Midbrain (tissue), 1 donor: ENCODE measurements at regions not wholly inside any gene's neighbourhood (a gene's known extent, or its start where the extent isn't known, plus 50 kb on each side); places are given as distances from the start of the nearest gene placed in this dataset.

Experiments
- DNase-seq: peaks from one replicate; lab custom pipeline; 2025; lab: John Stamatoyannopoulos, UW

DNA sequence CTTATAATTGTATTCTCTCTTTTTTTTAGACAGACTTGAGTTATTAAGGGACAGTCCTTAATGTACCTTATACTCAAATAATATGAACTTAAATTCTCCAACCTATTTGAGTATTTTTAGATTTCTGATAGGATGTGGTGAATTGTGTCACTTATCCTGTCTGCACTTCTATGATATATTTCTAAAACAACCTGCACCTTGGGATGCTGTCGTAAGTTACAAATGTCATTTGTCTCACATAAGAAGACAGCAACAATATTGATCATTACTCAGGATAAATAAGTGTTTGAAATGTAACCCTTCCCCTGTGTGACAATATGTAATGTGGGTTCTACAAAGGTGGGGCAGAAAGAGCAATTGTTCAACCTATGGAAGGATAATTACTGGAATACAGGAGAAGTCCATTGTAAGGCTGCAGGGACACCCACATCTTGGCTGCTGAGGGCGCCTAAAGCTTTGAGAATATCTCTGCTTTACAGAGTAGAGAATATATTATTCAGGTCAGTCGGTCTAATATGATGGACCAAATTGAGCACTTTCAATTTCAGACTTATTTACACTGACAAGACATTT is 236.9 kb upstream of the PRR20A start:
- no peak for DNase-seq

- no peak for DNase-seq
Measured at GRCh38 chr13:56906909-56907308, 233.8 kb upstream of the PRR20A start.

DNA sequence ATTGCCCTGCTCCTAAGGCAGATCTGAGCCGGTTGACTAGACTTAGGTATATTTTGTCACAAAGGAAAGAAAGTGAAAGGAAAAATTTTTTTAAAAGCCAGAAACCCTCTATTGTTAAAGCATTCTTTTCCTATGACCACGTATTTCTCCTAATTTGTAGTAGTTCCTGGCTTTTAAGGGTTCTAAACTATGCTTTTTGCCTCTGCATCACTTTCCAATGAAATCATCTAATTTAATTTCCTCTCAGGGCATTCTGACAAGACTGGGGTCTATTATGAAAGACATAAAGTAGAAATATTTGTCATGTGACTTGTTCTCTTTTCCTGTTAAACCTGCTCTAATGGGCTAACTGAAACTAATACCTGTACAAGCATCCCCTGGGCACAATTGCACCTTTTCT is 233.0 kb upstream of the PRR20A start:
- DNase-seq, result no peak

GRCh38 chr13:56909896-56910600 is 230.7 kb upstream of the PRR20A start:
- DNase-seq, result no peak

DNA sequence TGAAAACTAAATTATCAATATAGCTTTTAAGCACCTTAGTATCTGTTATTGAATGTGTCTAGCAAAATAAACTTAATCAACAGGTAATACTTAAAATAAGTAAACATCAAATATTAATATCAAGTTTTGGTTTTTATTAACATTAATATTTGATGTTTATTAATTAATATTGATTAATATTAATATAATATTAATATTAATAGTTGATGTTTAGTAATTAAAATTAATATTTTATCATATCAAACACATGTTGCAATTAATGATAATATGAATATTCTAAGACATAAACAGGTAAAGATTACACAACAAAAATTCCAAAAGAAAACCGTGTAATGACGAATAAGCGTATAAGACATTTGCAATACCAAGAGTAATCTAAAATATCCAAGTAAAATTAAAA is 222.8 kb upstream of the PRR20A start:
- no peak for DNase-seq

DNA sequence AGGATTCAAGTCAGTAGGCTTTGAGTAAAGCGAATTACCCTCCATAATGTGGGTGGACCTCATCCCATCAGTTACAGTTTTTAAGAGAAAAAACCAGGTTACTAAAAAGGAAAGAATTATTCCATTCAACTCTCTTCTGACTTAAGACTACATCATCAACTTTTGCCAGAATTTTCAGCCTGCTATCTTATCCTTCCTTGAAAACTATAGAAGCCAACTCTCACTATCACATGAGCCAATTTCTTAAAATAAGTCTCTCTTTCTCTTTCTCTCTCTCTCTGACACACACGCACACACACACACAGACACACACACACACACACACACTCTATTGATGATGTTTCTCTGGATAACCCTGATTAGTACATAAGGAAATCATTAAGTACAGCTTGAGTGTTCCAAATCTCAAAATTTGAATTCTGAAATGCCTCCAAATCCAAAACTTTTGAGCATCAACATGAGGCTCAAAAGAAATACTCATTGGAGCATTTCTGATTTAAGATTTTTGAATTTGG is 217.0 kb upstream of the PRR20A start:
- no peak for DNase-seq

DNA sequence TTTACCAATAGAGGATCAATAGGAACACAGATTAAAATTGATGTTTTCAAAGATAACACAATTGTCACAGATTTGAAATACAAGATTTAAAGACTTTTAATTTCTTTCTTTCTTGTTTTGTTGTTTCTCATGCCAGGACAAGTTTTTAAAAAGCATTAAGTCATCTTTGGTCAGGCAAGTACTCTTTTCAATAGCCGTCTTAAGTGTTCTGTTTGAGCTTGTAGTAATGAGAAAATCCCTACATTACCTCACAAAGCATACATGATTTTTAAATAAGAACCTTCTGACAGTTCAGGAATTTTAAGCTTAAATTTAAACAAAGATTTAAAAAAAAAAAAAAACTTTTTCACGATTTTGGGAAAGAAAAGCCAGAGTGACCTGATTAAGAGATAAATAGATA is 216.3 kb upstream of the PRR20A start:
- DNase-seq, result no peak

DNA sequence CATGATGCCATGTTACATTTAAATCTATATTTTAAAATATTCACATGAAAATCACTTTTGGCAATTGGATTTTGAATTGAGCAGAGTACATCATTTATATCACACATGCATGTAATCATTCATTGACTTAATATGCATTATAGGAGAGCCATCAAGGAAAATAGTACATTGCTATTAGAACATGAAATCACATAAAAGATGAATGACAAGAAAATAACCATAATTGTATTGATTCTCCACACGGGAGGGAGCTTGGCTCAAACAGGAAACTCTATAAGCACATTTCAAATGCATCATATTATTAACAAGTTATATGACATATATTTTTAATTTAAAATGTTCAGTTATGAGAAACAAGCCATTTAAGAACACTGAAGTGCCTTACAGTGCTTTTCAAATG is 208.6 kb upstream of the PRR20A start:
- no peak for DNase-seq

DNA sequence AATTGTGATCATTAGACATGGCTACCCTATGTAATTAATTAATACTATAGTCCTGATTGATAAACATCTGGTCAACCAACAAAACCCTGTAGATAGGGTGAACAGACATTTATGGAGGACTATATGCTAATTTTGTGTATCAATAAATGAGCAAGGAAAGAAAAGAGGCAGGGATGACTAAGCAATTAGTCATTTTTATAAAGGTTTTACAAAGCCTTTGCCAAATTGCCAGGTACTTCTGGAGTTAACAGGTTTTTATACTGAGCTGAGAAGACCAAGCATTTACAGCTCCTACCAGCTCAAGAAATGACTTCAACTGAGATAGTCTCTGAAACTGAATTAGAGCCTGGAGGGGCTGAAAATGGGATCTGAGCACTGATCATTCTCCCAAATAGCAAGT is 186.8 kb upstream of the PRR20A start:
- no peak for DNase-seq

- DNase-seq, result no peak
Measured at GRCh38 chr13:56975647-56976046, 165.1 kb upstream of the PRR20A start.

GRCh38 chr13:56980856-56981255 is 159.9 kb upstream of the PRR20A start:
- DNase-seq, result no peak

GRCh38 chr13:56986121-56986520 is 154.6 kb upstream of the PRR20A start:
- no peak for DNase-seq

DNA sequence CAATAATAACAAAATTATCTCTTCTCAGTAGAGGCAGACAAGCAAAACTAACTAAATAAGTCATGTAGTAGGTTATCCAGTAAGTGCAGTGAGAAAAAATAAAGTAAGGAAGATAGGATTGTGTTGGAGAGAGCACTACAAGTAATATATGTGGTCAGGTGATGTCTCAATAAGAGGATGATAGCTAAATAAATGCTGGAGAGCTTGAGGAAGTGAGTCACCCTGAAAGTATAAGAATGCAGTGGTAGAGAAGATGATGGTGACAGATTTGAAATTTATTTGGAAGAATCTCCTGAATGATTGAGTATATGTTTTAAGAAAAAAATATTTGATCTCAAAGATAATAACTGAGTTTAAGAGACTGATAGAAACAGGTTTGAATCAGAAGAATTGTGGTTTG is 152.2 kb upstream of the PRR20A start:
- no peak for DNase-seq

DNA sequence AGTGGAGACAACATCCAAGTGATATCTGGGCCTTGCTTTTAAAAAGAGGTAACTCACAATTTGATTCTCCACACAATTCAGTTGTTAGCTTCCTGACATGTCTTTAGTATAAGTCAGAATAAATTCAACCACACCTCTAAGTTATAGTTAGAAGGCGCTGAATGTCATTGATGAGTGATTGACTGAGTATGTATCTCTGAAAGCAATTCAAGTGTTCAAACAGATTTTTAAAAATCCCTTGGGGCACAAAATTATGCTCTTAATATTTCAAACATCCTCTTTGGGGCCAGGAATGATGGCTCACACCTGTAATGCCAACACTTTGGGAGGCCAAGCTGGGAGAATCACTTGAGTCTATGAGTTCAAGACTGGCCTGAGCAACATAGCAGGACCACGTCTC is 137.0 kb upstream of the PRR20A start:
- DNase-seq, result no peak

GRCh38 chr13:57017357-57017756 is 123.4 kb upstream of the PRR20A start:
- no peak for DNase-seq

DNA sequence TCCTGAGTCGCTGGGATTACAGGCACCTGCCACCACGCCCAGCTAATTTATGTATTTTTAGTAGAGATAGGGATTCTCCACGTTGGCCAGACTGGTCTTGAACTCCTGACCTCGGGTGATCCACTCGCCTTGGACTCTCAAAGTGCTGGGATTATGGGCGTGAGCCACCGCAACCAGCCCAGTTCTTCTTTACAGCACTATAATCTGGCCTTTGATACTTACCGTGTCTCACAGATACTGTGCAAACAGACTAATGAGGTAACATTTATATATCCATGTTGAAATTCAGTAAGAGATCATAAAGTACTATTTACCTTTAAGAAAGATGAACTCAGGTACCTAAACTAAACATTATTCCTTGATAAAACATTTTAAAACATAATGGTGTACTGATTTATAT is 121.8 kb upstream of the PRR20A start:
- DNase-seq, result no peak

- no peak for DNase-seq
Measured at GRCh38 chr13:57030671-57031070, 110.0 kb upstream of the PRR20A start.

DNA sequence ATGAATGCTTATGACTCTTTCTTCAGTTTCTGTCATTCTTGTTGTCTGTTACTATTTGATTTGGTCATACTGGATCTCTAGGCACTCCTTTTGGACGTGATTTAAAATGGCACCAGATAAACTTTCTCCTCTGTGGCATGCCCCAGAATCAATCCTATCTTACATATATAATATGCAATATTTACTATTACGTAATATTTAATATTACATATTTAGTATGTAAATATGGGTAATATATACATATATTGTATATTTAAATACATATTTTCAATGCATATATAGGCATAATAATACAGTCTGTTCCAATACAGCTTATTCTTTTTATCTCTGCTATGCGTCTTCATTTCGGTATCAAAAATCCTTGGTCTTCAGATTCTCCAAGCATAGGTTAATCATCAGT is 104.4 kb upstream of the PRR20A start:
- no peak for DNase-seq

DNA sequence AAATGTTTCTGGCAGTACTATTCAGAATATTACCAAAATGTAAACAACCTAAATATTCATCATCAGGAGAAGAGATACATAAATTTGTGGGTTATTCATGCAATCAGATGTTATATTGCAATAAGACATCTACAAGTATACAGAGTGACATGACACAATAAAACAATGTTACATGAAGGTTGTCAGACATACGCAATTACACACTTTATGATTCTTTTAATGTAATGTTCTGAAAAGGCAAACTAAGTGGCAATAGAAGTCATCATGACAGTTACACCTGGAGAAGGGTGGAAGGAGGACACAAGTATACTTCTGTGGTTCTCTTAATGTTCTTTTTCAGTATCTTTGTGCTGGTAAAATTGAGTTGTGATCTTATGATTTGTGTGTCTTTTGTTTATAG is 95.8 kb upstream of the PRR20A start:
- DNase-seq, result no peak

- no peak for DNase-seq
Measured at GRCh38 chr13:57045826-57046546, 94.7 kb upstream of the PRR20A start.

DNA sequence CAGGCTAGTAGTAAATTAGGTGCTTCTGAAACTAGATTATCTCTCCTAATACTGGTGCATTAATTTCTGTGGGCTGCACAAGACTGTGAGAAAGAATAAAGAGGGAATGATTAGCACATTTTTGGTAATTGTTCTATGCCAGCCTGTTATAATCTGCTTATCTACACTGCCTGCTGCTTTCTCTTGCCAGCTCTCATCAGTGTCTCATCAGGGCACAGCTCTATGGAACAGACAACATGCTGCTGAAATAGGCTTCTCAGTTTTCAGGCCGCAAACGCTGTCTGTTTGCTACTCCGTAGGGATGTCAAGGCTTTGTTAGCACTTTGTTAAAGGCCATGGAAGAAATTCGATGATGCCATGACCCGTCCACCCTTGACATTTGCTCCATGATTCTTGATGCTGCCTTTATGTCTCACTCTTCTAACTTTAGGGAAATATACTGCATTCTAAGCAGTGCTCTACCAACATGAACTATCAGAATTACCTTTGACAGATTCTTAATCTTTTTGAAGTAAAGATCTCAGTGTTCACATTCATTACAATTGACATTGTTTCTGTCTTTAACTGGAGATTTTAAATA is 84.0 kb upstream of the PRR20A start:
- DNase-seq, result no peak

DNA sequence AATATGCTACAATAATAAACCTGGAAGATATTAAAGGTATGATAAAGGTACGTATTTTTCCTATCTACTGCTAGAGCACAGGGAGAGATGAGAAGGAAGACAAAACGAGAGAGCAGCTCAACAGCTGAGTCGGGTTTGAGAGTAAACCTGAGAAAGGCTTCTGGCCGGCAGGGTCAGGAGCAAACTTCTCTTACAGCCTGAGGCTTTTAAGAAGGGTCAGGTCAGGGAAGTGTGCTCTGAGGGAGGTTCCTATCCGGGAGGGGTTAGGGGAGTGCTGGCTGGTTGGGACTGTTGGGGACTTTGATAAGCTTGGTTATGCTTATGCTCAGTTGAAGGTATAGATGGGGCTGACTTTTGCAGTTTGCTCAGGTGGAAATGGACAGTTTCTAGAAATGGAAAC is 77.7 kb upstream of the PRR20A start:
- no peak for DNase-seq

GRCh38 chr13:57073983-57074382 is 66.7 kb upstream of the PRR20A start:
- DNase-seq, result no peak
